MCF 10A (cell line): ENCODE measurements at regions not wholly inside any gene's neighbourhood (a gene's known extent, or its start where the extent isn't known, plus 50 kb on each side); places are given as distances from the start of the nearest gene placed in this dataset.

Experiments used
- BruUV-seq: library from RNA; stranded (reverse); fragments of 400-500 nt; replicated peaks from 2 replicates; lab custom pipeline; 2021; lab: Mats Ljungman, UMichigan
- CTCF ChIA-PET: fragments of 300-600 bp; sonication (Branson Sonifier 250); formaldehyde crosslinking; extraction: SDS; loops from one replicate; lab custom pipeline; 2021; ENCODE audit warnings: antibody characterized with exemption, inconsistent platforms; lab: Yijun Ruan, JAX
- POLR2A ChIA-PET: fragments of 300-600, 350-650 bp; sonication (Branson Sonifier 250); formaldehyde crosslinking; extraction: SDS; loops from one replicate; lab custom pipeline; 2020; ENCODE audit warnings: antibody characterized with exemption, inconsistent platforms; lab: Yijun Ruan, JAX
- DNase-seq: peaks from one replicate; pipeline ENCODE4 v3.0.0-alpha.2; 2018; ENCODE audit not compliant: unreplicated experiment
- H3K27ac Mint-ChIP-seq: one replicate; pipeline ENCODE4 v1.8.0; 2022; ENCODE audit warnings: mild to moderate bottlenecking, low read depth, mixed read lengths; ENCODE audit not compliant: unreplicated experiment
- H3K27me3 Mint-ChIP-seq: one replicate; pipeline ENCODE4 v1.8.0; 2022; ENCODE audit warnings: mixed read lengths; ENCODE audit not compliant: insufficient read depth, unreplicated experiment
- H3K36me3 Mint-ChIP-seq: one replicate; pipeline ENCODE4 v1.8.0; 2022; ENCODE audit warnings: mild to moderate bottlenecking, moderate library complexity, mixed read lengths; ENCODE audit not compliant: insufficient read depth, unreplicated experiment
- H3K4me1 Mint-ChIP-seq: one replicate; pipeline ENCODE4 v1.8.0; 2022; ENCODE audit warnings: mixed read lengths; ENCODE audit not compliant: insufficient read depth, unreplicated experiment
- H3K4me3 Mint-ChIP-seq: one replicate; pipeline ENCODE4 v1.8.0; 2022; ENCODE audit warnings: mild to moderate bottlenecking, moderate library complexity, mixed read lengths; ENCODE audit not compliant: unreplicated experiment
- H3K9me3 Mint-ChIP-seq: one replicate; pipeline ENCODE4 v1.8.0; 2022; ENCODE audit warnings: mixed read lengths; ENCODE audit not compliant: unreplicated experiment
- CTCF ChIP-seq: fragments of 200-600 bp; IDR thresholded peaks from one replicate; pipeline ENCODE4 v1.8.0; 2022; ENCODE audit warnings: antibody characterized with exemption, mild to moderate bottlenecking; ENCODE audit not compliant: unreplicated experiment
- intact Hi-C: fragments of 100-400 bp; cut with micrococcal nuclease; formaldehyde crosslinking; loops from 2 replicates; pipeline ENCODE4 v1.14.1; 2022

GRCh38 chr21:16058896-16059295 lies 329.1 kb downstream of the USP25 start:
- Mint-ChIP-seq H3K4me1 (no peaks in the 10 kb centered on the region), H3K9me3 (no peaks in the 10 kb centered on the region), H3K36me3 (no peaks in the 10 kb centered on the region), H3K4me3 (no peak overlapping the region), H3K27me3 (no peaks in the 10 kb centered on the region), H3K27ac (no peak overlapping the region)
- BruUV-seq: no TSS peak
- CTCF ChIA-PET: no interaction called here
- intact Hi-C loops: no loop called here
- TF ChIP-seq CTCF: no peak
- POLR2A ChIA-PET: no interaction called here
- DNase-seq: no peak

GRCh38 chr21:16059981-16060380 lies 330.2 kb downstream of the USP25 start:
- H3K4me1 Mint-ChIP-seq: no peaks in the 10 kb centered on the region
- CTCF ChIA-PET: no interaction called here
- BruUV-seq: no TSS peak
- H3K36me3 Mint-ChIP-seq: no peaks in the 10 kb centered on the region
- POLR2A ChIA-PET: no interaction called here
- TF ChIP-seq CTCF: no peak
- H3K27me3 Mint-ChIP-seq: peaks cover under 1% of the 10 kb centered on the region
- no peak for DNase-seq
- no peaks in the 10 kb centered on the region for H3K9me3 Mint-ChIP-seq
- no peak overlapping the region for H3K27ac Mint-ChIP-seq
- H3K4me3 Mint-ChIP-seq: no peak overlapping the region
- intact Hi-C loops: no loop called here

- TF ChIP-seq CTCF: no peak
- CTCF ChIA-PET: interaction anchor here (1.4 kb wide), 1 partner anchor 21 kb away, joined by 4 read pairs; no protein-coding TSS in a partner anchor
- Mint-ChIP-seq H3K36me3 (no peaks in the 10 kb centered on the region), H3K27me3 (peaks cover 8% of the 10 kb centered on the region), H3K9me3 (no peaks in the 10 kb centered on the region), H3K4me1 (no peaks in the 10 kb centered on the region), H3K4me3 (no peak overlapping the region), H3K27ac (no peak overlapping the region)
- POLR2A ChIA-PET: no interaction called here
- DNase-seq: no peak
- no TSS peak for BruUV-seq
- intact Hi-C loops: no loop called here
Observed at GRCh38 chr21:16061194-16061593, 331.4 kb downstream of the USP25 start.

GRCh38 chr21:16069178-16070112 lies 339.7 kb downstream of the USP25 start:
- peaks cover 36% of the 10 kb centered on the region for H3K27me3 Mint-ChIP-seq
- H3K27ac Mint-ChIP-seq: no peak overlapping the region
- no peak for DNase-seq
- CTCF ChIA-PET: no interaction called here
- no peaks in the 10 kb centered on the region for H3K36me3 Mint-ChIP-seq
- no peak overlapping the region for H3K4me3 Mint-ChIP-seq
- no peaks in the 10 kb centered on the region for H3K9me3 Mint-ChIP-seq
- no peak for TF ChIP-seq CTCF
- intact Hi-C loops: loop anchor here (10.0 kb wide), 1 partner anchor 975 kb away; no protein-coding TSS in a partner anchor
- H3K4me1 Mint-ChIP-seq: no peaks in the 10 kb centered on the region
- BruUV-seq: no TSS peak
- POLR2A ChIA-PET: no interaction called here
